ENCODE measurements at regions not wholly inside any gene's neighbourhood (a gene's known extent, or its start where the extent isn't known, plus 50 kb on each side); places are given as distances from the start of the nearest gene placed in this dataset.

- TF ChIP-seq CTCF (IDR thresholded peaks at IDR 0.05) (no peak), EP300 (IDR thresholded peaks at IDR 0.05) (no peak)
These were observed 56.2 kb upstream of the XPA start for GRCh38 chr9:97753364-97753763.

Measured in tibial nerve (tissue), 4 donors.